ENCODE measurements at regions not wholly inside any gene's neighbourhood (a gene's known extent, or its start where the extent isn't known, plus 50 kb on each side); places are given as distances from the start of the nearest gene placed in this dataset.

DNA sequence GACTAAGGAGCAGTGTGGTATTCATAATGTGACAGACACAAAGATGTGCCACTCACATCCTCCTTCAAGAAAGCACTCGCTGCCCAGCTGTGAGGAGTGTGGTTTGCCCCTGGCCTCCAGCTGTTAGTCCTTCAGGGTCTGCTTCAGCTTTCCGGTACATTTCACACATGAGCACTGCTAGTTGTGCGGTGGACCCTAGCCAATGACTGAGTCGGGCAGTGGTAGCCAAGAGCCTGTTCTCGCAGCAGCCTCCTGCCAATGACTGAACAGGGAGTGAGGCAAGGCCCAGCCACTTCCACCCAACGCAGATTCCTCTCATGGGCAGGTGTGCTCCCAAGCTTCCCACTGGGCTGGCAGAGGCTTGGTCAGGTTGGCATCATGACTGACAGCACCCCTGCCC, 254.3 kb downstream of the RBM43 start:
- intact Hi-C loops (cut with DNase I) = no loop called here
- Histone ChIP-seq H3K4me1 (no peaks in the 10 kb centered on the region), H3K9me3 (no peaks in the 10 kb centered on the region), H3K4me3 (no peak overlapping the region), H3K27ac (no peak overlapping the region), H3K27me3 (no peaks in the 10 kb centered on the region), H3K36me3 (no peaks in the 10 kb centered on the region)
- no peak for DNase-seq
- TF ChIP-seq, protein P1, sequence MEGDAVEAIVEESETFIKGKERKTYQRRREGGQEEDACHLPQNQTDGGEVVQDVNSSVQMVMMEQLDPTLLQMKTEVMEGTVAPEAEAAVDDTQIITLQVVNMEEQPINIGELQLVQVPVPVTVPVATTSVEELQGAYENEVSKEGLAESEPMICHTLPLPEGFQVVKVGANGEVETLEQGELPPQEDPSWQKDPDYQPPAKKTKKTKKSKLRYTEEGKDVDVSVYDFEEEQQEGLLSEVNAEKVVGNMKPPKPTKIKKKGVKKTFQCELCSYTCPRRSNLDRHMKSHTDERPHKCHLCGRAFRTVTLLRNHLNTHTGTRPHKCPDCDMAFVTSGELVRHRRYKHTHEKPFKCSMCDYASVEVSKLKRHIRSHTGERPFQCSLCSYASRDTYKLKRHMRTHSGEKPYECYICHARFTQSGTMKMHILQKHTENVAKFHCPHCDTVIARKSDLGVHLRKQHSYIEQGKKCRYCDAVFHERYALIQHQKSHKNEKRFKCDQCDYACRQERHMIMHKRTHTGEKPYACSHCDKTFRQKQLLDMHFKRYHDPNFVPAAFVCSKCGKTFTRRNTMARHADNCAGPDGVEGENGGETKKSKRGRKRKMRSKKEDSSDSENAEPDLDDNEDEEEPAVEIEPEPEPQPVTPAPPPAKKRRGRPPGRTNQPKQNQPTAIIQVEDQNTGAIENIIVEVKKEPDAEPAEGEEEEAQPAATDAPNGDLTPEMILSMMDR (IDR thresholded peaks at IDR 0.05) = no peak
- ATAC-seq = peak; percentile 50

DNA sequence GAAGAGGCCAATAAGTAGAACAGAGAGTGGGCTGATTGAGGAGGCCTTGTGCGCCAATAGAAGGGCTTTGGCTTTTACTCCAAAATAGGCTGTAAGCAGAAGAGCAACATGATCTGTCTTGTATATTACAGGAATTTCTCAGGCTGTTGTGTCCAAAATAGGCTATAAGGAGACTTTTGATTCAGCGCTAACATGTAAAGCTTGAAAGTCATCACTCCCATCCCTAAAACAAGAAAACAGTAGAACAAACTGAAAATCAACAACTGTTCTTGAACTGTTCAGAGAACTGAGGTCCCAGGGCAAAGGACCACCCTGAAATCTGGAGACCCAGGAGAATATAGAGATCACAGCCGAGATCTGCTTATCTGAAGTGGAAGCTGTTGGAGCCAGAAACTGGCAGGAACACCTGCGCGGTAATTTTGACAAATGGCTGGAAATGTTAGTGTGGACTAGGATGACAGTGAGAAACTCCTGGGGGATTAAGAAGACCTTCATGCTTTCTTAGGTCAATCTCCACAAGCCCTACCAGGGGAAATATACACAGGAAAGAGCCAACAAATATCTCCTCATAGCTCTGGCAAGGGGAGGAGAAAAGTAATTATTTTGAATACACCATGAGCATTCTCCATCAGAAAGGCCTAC, 258.6 kb downstream of the RBM43 start:
- no peaks in the 10 kb centered on the region for H3K9me3 ChIP-seq
- intact Hi-C loops (cut with DNase I) = no loop called here
- TF ChIP-seq, protein P1 (IDR thresholded peaks at IDR 0.05) = no peak
- no peaks in the 10 kb centered on the region for H3K36me3 ChIP-seq
- no peak overlapping the region for H3K27ac ChIP-seq
- ATAC-seq (no peak), DNase-seq (no peak)
- H3K4me1 ChIP-seq = no peaks in the 10 kb centered on the region
- no peaks in the 10 kb centered on the region for H3K27me3 ChIP-seq
- H3K4me3 ChIP-seq = no peak overlapping the region

DNA sequence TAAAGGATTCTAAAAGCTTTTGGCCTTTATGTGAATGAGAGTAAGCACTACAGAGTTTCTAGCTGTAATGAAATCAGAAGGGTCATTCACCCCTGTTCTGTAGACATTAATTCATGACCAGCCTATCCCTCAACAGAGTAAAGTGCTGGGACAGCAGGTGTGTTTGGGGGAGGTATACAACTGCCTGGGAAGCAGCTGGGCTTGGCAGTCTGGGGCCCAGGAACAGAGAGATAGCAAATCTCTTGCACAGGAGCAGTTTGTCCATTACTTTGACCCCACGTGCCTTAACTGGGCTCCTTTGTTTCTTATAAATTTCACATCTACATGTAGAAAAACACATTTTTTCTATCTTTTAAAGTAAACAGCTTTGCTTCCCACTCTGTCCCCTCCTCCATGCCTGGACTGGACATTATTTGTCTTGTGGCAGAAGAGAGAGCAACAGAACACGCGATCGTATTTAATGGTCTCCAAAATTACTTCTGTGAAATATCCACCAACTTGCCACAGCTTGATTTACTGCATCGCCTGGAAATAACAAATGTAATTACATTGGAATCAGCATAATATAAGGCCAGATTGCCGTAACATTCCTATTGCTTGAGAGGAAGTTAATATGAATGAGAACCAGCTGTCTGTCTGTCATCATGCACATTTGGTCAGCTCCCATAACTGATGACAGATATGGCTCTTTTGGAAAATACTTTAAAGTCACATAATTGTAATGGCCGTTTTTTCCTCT, 263.8 kb downstream of the RBM43 start:
- DNase-seq = no peak
- Histone ChIP-seq H3K4me3 (no peak overlapping the region), H3K4me1 (peaks cover 5% of the 10 kb centered on the region), H3K27ac (no peak overlapping the region), H3K36me3 (no peaks in the 10 kb centered on the region), H3K9me3 (no peaks in the 10 kb centered on the region), H3K27me3 (no peaks in the 10 kb centered on the region)
- peak; percentile 30 for ATAC-seq
- intact Hi-C loops (cut with DNase I) = no loop called here
- TF ChIP-seq, protein P1 (IDR thresholded peaks at IDR 0.05) = no peak

DNA sequence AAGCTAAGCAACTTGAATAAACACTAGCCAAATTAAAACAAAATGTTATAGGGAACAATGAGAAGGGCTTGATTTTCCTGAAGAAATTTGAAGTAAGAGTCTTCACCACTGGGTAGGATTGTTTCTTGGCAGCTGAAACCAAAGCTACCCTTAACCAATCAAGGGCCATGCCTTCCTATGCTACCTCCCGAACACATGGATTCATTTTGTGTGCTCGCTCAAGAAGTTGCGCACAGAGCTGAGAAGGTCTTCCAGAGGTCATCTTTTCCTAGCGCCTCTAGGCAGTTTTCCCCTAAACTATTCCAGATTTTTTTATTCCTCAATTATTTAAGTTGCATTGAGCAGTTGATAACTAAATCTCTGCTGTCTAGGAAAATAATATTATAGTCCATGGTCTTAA, 264.6 kb downstream of the RBM43 start:
- H3K27me3 ChIP-seq = no peaks in the 10 kb centered on the region
- H3K4me3 ChIP-seq = no peak overlapping the region
- intact Hi-C loops (cut with DNase I) = no loop called here
- H3K36me3 ChIP-seq = no peaks in the 10 kb centered on the region
- H3K9me3 ChIP-seq = no peaks in the 10 kb centered on the region
- DNase-seq (no peak), ATAC-seq (no peak)
- TF ChIP-seq, protein P1 (IDR thresholded peaks at IDR 0.05) = no peak
- H3K27ac ChIP-seq = no peak overlapping the region
- H3K4me1 ChIP-seq = peaks cover 5% of the 10 kb centered on the region

DNA sequence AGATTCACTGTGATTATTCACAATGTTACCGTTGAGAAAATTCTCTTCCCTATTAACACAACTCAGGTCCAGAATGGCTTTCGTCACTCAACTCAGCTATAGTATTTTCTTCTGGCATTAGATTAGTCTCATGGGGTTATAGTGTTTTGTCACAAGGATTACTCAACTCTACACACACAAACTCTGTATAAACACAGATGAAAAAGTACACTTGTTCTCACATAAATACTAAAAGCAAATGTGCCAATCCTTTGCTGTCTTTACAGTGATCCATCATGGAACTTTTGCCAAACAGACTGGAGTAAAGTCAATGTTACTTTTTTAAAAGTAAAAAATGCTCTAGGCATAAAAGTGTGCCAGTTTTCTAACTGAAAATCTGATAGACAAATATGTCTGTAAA, 267.6 kb downstream of the RBM43 start:
- Histone ChIP-seq H3K9me3 (peaks cover 7% of the 10 kb centered on the region), H3K27me3 (no peaks in the 10 kb centered on the region), H3K4me3 (no peak overlapping the region), H3K4me1 (peaks cover 5% of the 10 kb centered on the region), H3K27ac (no peak overlapping the region), H3K36me3 (no peaks in the 10 kb centered on the region)
- TF ChIP-seq, protein P1 (IDR thresholded peaks at IDR 0.05) = no peak
- ATAC-seq (no peak), DNase-seq (no peak)
- intact Hi-C loops (cut with DNase I) = no loop called here

All from upper lobe of right lung (tissue), 1 donor.